ENCODE measurements at regions not wholly inside any gene's neighbourhood (a gene's known extent, or its start where the extent isn't known, plus 50 kb on each side); places are given as distances from the start of the nearest gene placed in this dataset.

DNA sequence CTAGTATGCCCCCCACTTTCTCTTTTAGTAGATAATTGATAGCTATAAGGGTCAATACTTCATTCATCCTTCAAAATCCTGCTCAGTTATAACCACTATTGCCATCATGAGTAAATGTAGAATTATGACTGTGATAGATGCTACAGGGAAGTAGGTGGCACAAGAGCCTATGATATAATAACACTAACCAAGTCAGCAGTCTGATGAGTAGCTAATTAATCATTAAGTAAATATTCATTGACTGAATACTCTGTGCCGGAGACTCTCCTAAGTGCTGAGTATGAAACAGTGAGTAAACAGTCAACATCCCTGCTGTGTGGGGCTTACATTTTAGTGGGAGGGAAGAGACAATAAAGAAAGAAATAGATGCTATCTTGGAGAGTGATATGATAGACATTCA lies 430.3 kb upstream of the ZNF462 start:
- TF ChIP-seq, protein P1, sequence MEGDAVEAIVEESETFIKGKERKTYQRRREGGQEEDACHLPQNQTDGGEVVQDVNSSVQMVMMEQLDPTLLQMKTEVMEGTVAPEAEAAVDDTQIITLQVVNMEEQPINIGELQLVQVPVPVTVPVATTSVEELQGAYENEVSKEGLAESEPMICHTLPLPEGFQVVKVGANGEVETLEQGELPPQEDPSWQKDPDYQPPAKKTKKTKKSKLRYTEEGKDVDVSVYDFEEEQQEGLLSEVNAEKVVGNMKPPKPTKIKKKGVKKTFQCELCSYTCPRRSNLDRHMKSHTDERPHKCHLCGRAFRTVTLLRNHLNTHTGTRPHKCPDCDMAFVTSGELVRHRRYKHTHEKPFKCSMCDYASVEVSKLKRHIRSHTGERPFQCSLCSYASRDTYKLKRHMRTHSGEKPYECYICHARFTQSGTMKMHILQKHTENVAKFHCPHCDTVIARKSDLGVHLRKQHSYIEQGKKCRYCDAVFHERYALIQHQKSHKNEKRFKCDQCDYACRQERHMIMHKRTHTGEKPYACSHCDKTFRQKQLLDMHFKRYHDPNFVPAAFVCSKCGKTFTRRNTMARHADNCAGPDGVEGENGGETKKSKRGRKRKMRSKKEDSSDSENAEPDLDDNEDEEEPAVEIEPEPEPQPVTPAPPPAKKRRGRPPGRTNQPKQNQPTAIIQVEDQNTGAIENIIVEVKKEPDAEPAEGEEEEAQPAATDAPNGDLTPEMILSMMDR (IDR thresholded peaks at IDR 0.05): no peak
- no peak for TF ChIP-seq ZFX (IDR thresholded peaks at IDR 0.05; ENCODE audit: borderline replicate concordance)

Measured in 22Rv1 (cell line).